ENCODE measurements at regions not wholly inside any gene's neighbourhood (a gene's known extent, or its start where the extent isn't known, plus 50 kb on each side); places are given as distances from the start of the nearest gene placed in this dataset.

- Mint-ChIP-seq H3K4me3 (no peak overlapping the region), H3K27me3 (ENCODE audit: low read depth) (peaks cover 5% of the 10 kb centered on the region), H3K9me3 (no peaks in the 10 kb centered on the region), H3K4me1 (ENCODE audit: low read depth) (no peaks in the 10 kb centered on the region), H3K36me3 (ENCODE audit: insufficient read depth) (no peaks in the 10 kb centered on the region)
- no peak for ATAC-seq
- no peak for DNase-seq
Observed at GRCh38 chr6:133583907-133584427, 304.9 kb upstream of the TCF21 start.

DNA sequence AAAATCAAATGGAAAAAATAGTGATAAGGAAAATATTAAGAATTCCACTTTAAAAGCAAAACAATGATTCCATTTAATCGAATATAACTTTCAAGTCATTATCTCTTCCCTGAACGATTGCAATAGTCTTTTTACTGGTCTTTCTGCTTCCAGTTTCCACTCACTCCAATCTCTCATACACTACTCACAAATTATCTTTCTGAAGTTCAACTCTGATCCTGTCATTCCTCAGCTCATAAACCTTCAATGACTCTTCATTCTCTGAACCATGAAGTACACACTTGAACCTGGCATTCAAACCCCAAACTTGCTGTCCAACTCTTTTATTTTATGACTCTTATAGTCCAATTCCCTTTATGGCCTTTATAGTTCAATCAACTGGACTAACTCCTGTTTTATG lies 304.1 kb upstream of the TCF21 start:
- Mint-ChIP-seq H3K4me3 (no peak overlapping the region), H3K4me1 (ENCODE audit: low read depth) (no peaks in the 10 kb centered on the region), H3K27me3 (ENCODE audit: low read depth) (no peaks in the 10 kb centered on the region), H3K36me3 (ENCODE audit: insufficient read depth) (no peaks in the 10 kb centered on the region), H3K9me3 (no peaks in the 10 kb centered on the region)
- no peak for DNase-seq
- ATAC-seq = no peak

GRCh38 chr6:133585978-133586377 lies 302.9 kb upstream of the TCF21 start:
- ATAC-seq (no peak), DNase-seq (no peak)
- Mint-ChIP-seq H3K4me1 (ENCODE audit: low read depth) (no peaks in the 10 kb centered on the region), H3K27me3 (ENCODE audit: low read depth) (no peaks in the 10 kb centered on the region), H3K36me3 (ENCODE audit: insufficient read depth) (no peaks in the 10 kb centered on the region), H3K4me3 (no peak overlapping the region), H3K9me3 (no peaks in the 10 kb centered on the region)

- Mint-ChIP-seq H3K4me3 (no peak overlapping the region), H3K27me3 (ENCODE audit: low read depth) (no peaks in the 10 kb centered on the region), H3K4me1 (ENCODE audit: low read depth) (no peaks in the 10 kb centered on the region), H3K9me3 (no peaks in the 10 kb centered on the region), H3K36me3 (ENCODE audit: insufficient read depth) (no peaks in the 10 kb centered on the region)
- ATAC-seq = no peak
- no peak for DNase-seq
Observed at GRCh38 chr6:133587546-133588160, 301.3 kb upstream of the TCF21 start.

DNA sequence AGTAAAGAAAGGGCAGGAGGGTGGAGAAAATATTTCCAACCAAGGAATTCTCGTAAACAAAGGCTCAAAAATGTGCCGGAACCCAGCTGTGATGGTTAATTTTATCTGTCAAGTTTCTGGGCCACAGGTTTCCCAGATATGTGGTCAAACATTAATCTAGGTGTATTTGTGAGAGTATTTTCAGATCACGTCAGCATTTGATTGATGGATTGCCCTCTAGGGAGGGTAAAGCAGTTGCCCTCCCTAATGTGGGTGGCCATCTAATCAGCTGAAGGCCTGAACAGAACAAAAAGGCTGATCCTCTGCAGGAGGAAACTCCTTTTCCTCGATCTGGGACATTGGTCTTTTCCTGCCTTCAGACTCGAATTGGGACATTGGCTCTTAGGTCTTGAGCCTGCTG lies 298.7 kb upstream of the TCF21 start:
- H3K4me1 Mint-ChIP-seq (ENCODE audit: low read depth) = no peaks in the 10 kb centered on the region

GRCh38 chr6:133590814-133591213 lies 298.1 kb upstream of the TCF21 start:
- Mint-ChIP-seq H3K9me3 (no peaks in the 10 kb centered on the region), H3K36me3 (ENCODE audit: insufficient read depth) (no peaks in the 10 kb centered on the region), H3K4me1 (ENCODE audit: low read depth) (no peaks in the 10 kb centered on the region), H3K4me3 (no peak overlapping the region), H3K27me3 (ENCODE audit: low read depth) (no peaks in the 10 kb centered on the region)
- ATAC-seq (no peak), DNase-seq (no peak)

More for the DNA sequence above, 298.7 kb upstream of the TCF21 start:
- ATAC-seq (no peak), DNase-seq (no peak)
- Mint-ChIP-seq H3K27me3 (ENCODE audit: low read depth) (no peaks in the 10 kb centered on the region), H3K4me3 (no peak overlapping the region), H3K9me3 (no peaks in the 10 kb centered on the region), H3K36me3 (ENCODE audit: insufficient read depth) (no peaks in the 10 kb centered on the region)

GRCh38 chr6:133591275-133591674 lies 297.6 kb upstream of the TCF21 start:
- no peak for DNase-seq
- H3K4me3 Mint-ChIP-seq = no peak overlapping the region
- H3K36me3 Mint-ChIP-seq (ENCODE audit: insufficient read depth) = no peaks in the 10 kb centered on the region

DNA sequence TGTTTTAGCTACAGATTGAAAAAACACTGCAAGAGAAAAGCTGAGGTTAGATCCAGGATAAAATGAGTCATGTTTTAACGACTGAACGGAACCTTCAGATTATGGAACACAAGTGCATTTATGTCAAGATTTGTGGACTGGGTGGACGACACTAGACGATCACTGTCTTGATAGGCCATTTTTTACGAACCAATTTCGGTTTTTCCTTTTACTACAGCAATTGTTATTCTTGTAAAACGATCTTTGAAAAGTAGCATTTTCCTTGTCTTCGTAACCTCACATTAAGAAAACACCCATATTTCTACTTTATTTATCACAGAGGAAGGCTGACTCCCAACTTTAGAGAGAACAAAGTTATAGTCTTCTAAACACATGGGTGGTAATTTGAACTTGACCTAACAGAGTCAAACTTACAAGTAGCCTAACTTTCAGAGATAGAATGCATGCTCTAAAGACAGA lies 294.2 kb upstream of the TCF21 start:
- no peaks in the 10 kb centered on the region for H3K36me3 Mint-ChIP-seq (ENCODE audit: insufficient read depth)
- ATAC-seq = no peak

More at GRCh38 chr6:133591275-133591674, 297.6 kb upstream of the TCF21 start:
- Mint-ChIP-seq H3K4me1 (ENCODE audit: low read depth) (no peaks in the 10 kb centered on the region), H3K9me3 (no peaks in the 10 kb centered on the region), H3K27me3 (ENCODE audit: low read depth) (no peaks in the 10 kb centered on the region)
- ATAC-seq = no peak

DNA sequence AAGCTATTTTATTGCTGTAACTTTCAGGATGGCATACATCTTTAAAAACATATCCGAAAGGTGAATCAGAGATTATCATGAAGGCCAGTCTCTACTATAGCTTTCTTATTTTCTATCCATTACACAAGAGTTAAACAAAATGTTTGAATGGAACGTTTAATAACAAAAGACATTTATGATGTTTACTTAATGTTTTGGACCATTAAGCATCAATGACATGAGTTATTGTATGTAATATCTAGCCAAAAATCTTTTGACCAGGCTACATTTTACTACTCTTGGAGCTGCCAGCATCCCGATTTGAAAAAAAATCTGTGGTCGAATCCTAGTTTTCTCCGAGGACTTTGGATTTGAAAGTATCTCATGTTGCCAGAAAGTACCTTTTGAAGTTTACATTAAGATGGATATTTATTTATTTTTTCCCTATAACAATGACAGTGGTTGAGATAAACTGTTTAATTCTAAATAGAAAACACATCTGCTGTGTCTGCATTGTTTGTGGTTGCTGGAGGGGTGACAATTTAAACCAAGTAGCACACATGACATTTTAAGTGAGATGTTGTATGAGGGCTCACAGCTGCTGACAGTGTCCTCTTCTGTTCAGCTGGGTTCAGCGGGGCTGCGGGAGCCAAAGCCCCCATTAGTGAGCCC lies 293.7 kb upstream of the TCF21 start:
- H3K9me3 Mint-ChIP-seq = no peaks in the 10 kb centered on the region
- ATAC-seq = no peak
- no peaks in the 10 kb centered on the region for H3K4me1 Mint-ChIP-seq (ENCODE audit: low read depth)

More for the DNA sequence above, 294.2 kb upstream of the TCF21 start:
- Mint-ChIP-seq H3K9me3 (no peaks in the 10 kb centered on the region), H3K4me3 (no peak overlapping the region), H3K4me1 (ENCODE audit: low read depth) (no peaks in the 10 kb centered on the region), H3K27me3 (ENCODE audit: low read depth) (no peaks in the 10 kb centered on the region)
- DNase-seq = no peak

DNA sequence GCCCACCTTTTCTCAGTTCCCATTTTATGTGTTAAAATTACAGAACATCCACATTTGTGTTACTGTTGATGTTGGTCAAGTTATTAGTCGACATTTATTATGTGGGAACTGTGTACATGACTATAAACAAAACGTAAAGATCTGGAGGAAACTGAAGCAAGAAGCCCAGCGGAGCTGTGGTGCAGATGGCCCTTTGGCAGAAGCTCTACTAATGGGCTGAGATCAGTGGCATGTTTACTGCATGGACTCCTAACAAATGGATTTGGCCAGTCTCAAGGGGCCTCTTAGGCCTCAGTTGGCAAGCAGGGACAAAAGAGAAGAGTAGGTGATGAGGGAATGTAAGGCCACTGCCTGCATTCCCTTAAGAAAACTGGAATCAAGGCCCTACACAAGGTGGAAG lies 282.1 kb upstream of the TCF21 start:
- H3K36me3 Mint-ChIP-seq (ENCODE audit: insufficient read depth) = no peaks in the 10 kb centered on the region
- no peaks in the 10 kb centered on the region for H3K4me1 Mint-ChIP-seq (ENCODE audit: low read depth)
- ATAC-seq (no peak), DNase-seq (no peak)
- no peaks in the 10 kb centered on the region for H3K9me3 Mint-ChIP-seq
- no peaks in the 10 kb centered on the region for H3K27me3 Mint-ChIP-seq (ENCODE audit: low read depth)
- no peak overlapping the region for H3K4me3 Mint-ChIP-seq

More for the DNA sequence above, 293.7 kb upstream of the TCF21 start:
- Mint-ChIP-seq H3K27me3 (ENCODE audit: low read depth) (no peaks in the 10 kb centered on the region), H3K36me3 (ENCODE audit: insufficient read depth) (no peaks in the 10 kb centered on the region), H3K4me3 (no peak overlapping the region)
- DNase-seq = no peak

DNA sequence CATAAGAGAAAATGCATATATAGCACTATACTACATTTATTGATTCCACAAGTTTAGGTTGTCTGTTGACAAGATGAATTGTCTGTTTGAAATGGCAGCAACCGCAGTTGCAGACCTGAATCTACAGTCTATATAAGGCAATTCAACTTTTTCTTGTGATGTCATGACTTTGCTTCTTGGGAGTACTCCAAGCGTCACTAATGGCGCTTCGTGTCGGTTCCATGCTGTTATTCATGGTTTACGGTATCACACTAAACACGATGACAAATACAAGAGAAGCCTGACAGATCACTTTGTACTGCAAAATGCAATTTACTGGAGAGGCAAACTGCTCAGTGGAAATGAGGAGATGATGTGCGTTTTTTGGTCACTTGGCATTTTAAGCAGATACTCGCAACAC lies 280.3 kb upstream of the TCF21 start:
- no peaks in the 10 kb centered on the region for H3K9me3 Mint-ChIP-seq
- no peak for ATAC-seq
- no peak overlapping the region for H3K4me3 Mint-ChIP-seq
- H3K4me1 Mint-ChIP-seq (ENCODE audit: low read depth) = no peaks in the 10 kb centered on the region
- H3K36me3 Mint-ChIP-seq (ENCODE audit: insufficient read depth) = no peaks in the 10 kb centered on the region
- DNase-seq = no peak
- peaks cover 2% of the 10 kb centered on the region for H3K27me3 Mint-ChIP-seq (ENCODE audit: low read depth)

DNA sequence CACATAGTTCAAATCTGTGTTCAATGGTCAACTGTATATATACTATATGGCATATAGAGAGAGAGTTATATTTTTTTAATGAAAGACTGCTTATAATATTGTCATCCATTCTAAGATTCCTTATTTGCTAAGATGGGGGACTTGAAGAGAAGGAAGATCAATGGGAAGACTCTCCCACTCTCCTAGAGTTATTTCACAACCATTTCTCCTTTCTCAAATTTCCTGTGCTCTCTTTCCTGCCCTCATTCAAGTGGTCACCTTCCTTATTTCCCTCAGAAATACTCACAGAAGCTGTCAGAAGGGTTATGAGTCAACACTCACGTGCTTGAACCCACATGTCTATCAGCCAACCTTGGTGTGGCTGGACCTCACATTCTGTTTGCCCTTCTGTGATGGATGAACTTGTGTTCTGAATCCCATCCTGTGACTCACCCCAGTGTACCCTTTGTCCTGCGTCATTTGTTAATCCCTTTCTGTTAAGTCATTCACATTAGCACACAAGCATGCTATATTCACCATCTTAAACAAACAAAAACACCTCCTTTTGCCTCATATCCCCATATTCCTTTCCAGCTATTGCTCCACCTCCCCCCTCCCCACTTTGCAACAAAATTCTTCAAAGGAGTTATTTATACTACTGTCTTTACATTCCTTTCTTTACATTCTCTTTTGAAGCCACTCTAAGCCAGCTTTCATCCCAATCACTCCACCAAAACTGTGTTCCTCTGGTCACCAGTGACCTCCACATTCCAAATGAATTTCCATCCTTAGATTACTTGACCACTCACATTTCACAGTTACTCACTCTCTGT lies 279.3 kb upstream of the TCF21 start:
- no peaks in the 10 kb centered on the region for H3K36me3 Mint-ChIP-seq (ENCODE audit: insufficient read depth)
- H3K4me1 Mint-ChIP-seq (ENCODE audit: low read depth) = no peaks in the 10 kb centered on the region
- peaks cover 2% of the 10 kb centered on the region for H3K27me3 Mint-ChIP-seq (ENCODE audit: low read depth)
- ATAC-seq (no peak), DNase-seq (no peak)
- no peak overlapping the region for H3K4me3 Mint-ChIP-seq
- H3K9me3 Mint-ChIP-seq = no peaks in the 10 kb centered on the region

GRCh38 chr6:133610227-133610840 lies 278.6 kb upstream of the TCF21 start:
- ATAC-seq (no peak), DNase-seq (no peak)
- Mint-ChIP-seq H3K27me3 (ENCODE audit: low read depth) (peaks cover 2% of the 10 kb centered on the region), H3K4me1 (ENCODE audit: low read depth) (no peaks in the 10 kb centered on the region), H3K9me3 (no peaks in the 10 kb centered on the region), H3K36me3 (ENCODE audit: insufficient read depth) (no peaks in the 10 kb centered on the region), H3K4me3 (no peak overlapping the region)

DNA sequence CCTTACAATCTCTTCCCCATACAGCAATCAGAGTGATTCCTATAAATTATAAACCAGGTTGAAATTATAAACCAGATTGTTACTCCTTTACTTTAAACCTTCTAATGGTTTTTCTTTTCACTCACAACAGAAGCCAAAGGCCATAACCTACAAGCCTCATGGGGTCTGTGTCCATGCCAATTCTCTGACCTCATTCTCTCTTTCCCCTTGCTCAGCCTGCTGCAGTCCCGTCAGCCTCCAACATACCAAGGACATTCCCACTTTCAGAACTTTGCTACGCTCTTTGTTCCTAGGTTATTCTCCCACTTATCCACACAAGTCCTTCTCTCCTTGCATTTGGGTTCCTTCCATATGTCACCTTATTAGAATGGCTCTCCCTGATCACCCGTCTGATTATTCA lies 277.9 kb upstream of the TCF21 start:
- peaks cover 2% of the 10 kb centered on the region for H3K27me3 Mint-ChIP-seq (ENCODE audit: low read depth)
- DNase-seq (no peak), ATAC-seq (no peak)
- no peaks in the 10 kb centered on the region for H3K4me1 Mint-ChIP-seq (ENCODE audit: low read depth)
- H3K36me3 Mint-ChIP-seq (ENCODE audit: insufficient read depth) = no peaks in the 10 kb centered on the region
- H3K4me3 Mint-ChIP-seq = no peak overlapping the region
- H3K9me3 Mint-ChIP-seq = no peaks in the 10 kb centered on the region

Data from activated T-cell treated with anti-CD3 and anti-CD28 coated beads, Interleukin-2, amount 50 U/mL, for 4 hours (primary cell).